ENCODE measurements at regions not wholly inside any gene's neighbourhood (a gene's known extent, or its start where the extent isn't known, plus 50 kb on each side); places are given as distances from the start of the nearest gene placed in this dataset.

GRCh38 chr6:10230531-10230930 lies 184.3 kb downstream of the TFAP2A start:
- TF ChIP-seq RAD21 (IDR thresholded peaks at IDR 0.05; ENCODE audit: low read depth) (no peak), ZFX (IDR thresholded peaks at IDR 0.05) (no peak), EZH2 (IDR thresholded peaks at IDR 0.05) (no peak), CTCF (IDR thresholded peaks at IDR 0.05 in 2 of 3, conservative IDR thresholded peaks at IDR 0.05 in 1 of 3; ENCODE audit: borderline replicate concordance in 1 of 3, insufficient read depth in 1 of 3, low read depth in 2 of 3, low read length in 2 of 3) (no peak), POLR2A (IDR thresholded peaks at IDR 0.05; ENCODE audit: borderline replicate concordance, extremely low read depth, insufficient read depth, insufficient read length) (no peak), EZH2phosphoT487 (IDR thresholded peaks at IDR 0.05; ENCODE audit: borderline replicate concordance) (no peak), SRF (IDR thresholded peaks at IDR 0.05; ENCODE audit: low read depth) (no peak), POLR2AphosphoS5 (IDR thresholded peaks at IDR 0.05; ENCODE audit: low read depth, low read length) (no peak), SP1 (IDR thresholded peaks at IDR 0.05; ENCODE audit: low read depth) (no peak), YY1 (IDR thresholded peaks at IDR 0.05; ENCODE audit: extremely low read depth, insufficient replicate concordance, low read depth, low read length) (no peak), JUND (IDR thresholded peaks at IDR 0.05) (no peak), MAX (IDR thresholded peaks at IDR 0.05) (no peak)
- TF ChIP-seq, protein P1, sequence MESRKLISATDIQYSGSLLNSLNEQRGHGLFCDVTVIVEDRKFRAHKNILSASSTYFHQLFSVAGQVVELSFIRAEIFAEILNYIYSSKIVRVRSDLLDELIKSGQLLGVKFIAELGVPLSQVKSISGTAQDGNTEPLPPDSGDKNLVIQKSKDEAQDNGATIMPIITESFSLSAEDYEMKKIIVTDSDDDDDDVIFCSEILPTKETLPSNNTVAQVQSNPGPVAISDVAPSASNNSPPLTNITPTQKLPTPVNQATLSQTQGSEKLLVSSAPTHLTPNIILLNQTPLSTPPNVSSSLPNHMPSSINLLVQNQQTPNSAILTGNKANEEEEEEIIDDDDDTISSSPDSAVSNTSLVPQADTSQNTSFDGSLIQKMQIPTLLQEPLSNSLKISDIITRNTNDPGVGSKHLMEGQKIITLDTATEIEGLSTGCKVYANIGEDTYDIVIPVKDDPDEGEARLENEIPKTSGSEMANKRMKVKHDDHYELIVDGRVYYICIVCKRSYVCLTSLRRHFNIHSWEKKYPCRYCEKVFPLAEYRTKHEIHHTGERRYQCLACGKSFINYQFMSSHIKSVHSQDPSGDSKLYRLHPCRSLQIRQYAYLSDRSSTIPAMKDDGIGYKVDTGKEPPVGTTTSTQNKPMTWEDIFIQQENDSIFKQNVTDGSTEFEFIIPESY (IDR thresholded peaks at IDR 0.05; ENCODE audit: extremely low read depth, insufficient replicate concordance, low read length), result no peak
